Kidney capillary endothelial cell (primary cell): ENCODE measurements at regions not wholly inside any gene's neighbourhood (a gene's known extent, or its start where the extent isn't known, plus 50 kb on each side); places are given as distances from the start of the nearest gene placed in this dataset.
"Not testable (repeated sequence)": the region's sequence is repeated elsewhere in the genome, so short reads cannot be mapped to it uniquely, and the experiment has no call there.

ENCODE experiments used
- DNase-seq: peaks from one replicate; pipeline ENCODE4 v3.0.0-alpha.2; 2018; ENCODE audit warnings: low spot score

GRCh38 chrX:66110112-66110511, 53.9 kb upstream of the HEPH start:
- DNase-seq = peak; percentile 7

- not testable (repeated sequence) for DNase-seq
These were observed 56.2 kb upstream of the HEPH start for GRCh38 chrX:66107860-66108259.

GRCh38 chrX:66102398-66102797, 61.6 kb upstream of the HEPH start:
- DNase-seq = not testable (repeated sequence)

DNA sequence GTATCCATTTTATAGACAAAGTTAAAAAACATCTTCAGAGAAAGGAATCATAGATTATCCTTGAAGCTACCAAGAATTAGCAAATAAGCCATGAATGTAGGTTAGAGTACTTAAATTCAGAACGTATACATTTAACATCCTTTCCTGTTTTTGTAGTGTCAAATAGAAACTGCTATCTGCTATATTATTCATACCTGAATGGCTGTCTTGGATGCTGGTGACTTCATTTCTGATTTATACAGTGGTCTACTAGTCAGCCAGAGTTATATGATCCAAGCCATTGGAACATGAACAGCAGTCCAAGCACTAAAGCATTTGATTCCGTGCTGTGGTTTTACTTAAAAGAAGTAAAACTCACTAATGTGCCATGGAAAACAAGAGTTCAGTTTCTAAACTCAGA, 58.3 kb upstream of the VSIG4 start:
- DNase-seq = no peak

GRCh38 chrX:66096987-66097386, 57.1 kb upstream of the VSIG4 start:
- DNase-seq = not testable (repeated sequence)

GRCh38 chrX:66090004-66090403, 50.1 kb upstream of the VSIG4 start:
- DNase-seq = not testable (repeated sequence)
